GM19240 (cell line): ENCODE measurements at regions not wholly inside any gene's neighbourhood (a gene's known extent, or its start where the extent isn't known, plus 50 kb on each side); places are given as distances from the start of the nearest gene placed in this dataset.

Source experiments
- DNase-seq: peaks from one replicate; pipeline ENCODE4 v3.0.0; 2011; ENCODE audit warnings: low spot score; ENCODE audit not compliant: insufficient read length

DNA sequence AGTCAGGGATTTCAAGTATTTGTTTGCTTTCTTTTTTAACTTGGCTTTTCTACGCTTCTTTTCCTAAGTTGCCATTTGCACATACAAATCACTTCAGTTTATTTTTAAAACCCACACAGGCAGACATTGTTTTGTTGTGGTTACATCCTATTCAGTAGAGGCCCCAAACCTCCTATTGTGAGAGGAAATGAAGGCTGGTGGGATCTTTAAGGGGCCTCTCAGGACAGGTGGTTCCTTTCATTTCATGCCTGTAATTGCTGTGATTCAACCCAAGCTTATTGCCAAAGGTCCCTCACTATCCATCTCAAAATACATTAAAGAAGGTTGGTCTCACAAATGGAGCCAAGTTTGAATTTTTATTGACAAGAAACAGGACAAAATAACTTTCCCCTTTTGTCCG, 257.1 kb downstream of the ADAMTS20 start:
- no peak for DNase-seq

- DNase-seq: no peak
Measured at GRCh38 chr12:43294147-43294546, 257.9 kb downstream of the ADAMTS20 start.

DNA sequence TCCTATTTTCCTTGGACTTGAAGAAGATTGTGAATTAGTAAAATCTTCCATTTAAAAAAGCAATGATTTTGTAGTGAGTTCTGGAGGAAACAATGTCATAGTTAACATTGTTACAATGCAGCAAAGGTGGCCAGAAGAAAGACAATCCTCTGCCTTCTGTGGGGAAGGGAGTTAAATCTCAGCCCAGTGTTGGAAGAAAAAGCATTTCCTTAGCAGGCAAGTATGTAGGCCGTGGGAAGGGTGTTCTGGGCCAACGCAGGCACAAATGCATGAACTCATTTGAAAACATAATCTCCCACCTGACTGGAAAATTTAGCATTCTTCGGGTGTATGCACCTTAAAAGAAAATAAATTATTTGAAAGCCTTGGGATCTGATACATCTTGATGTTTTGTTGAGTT, 258.6 kb downstream of the ADAMTS20 start:
- no peak for DNase-seq

DNA sequence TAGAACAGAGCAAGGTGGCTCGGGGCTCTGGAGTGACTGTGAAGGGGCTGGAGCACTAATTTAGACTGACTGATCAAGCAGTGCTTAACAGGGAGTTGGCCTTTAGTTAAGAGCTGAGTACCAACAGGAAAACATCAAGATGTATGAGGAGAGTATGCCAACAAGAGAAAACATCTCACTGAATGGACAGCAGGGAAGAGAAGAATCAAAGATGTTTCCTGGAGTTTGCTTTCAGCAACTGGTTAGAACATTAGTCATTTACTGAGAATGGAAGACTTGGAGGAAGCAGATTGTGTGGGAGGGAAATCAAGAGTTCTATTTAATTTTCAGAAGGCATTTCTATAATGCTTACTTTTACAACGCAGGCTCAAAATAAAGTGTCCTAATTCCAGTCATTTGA, 259.3 kb downstream of the ADAMTS20 start:
- DNase-seq: no peak

- no peak for DNase-seq
Measured at GRCh38 chr12:43291516-43291915, 260.5 kb downstream of the ADAMTS20 start.

GRCh38 chr12:43290836-43291235, 261.2 kb downstream of the ADAMTS20 start:
- no peak for DNase-seq

DNA sequence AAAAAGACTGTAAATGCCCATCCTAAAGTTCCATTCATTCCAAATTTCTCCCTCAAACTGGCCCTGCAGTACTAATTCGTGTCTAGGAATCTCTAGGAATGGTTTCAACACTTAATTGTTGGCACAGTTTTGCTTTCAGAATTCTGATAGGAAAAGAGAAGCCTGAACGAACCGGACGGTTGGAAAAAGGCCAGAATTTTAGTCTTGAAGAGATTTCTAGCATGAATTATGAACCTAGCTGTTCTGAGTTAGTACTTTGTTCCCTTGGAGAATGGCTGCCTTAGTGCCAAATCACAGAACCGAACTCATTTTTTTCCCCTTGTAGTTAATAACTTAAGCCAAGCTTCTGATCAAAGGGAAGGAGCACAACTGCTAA, 262.6 kb downstream of the ADAMTS20 start:
- DNase-seq: no peak

GRCh38 chr12:43288671-43289425, 263.2 kb downstream of the ADAMTS20 start:
- no peak for DNase-seq

GRCh38 chr12:43287706-43288383, 264.2 kb downstream of the ADAMTS20 start:
- DNase-seq: no peak

DNA sequence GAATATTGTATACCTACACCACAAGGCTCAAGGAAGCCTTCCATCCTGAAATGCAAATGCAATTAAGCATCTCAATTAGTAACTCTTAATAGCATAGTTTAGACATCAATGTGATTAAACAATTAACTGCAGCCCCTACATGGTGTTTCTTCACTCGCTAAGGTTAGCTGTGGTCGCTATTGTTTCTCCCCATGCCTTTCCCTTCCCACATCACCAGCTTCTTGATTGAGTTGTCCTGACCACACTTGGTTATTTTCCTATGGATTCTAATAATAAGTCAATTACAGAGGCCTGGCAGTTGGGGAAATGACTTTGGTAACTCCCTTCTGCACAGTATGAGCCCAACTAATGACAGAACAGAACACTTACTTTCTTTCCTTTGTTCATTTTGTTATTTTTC, 265.0 kb downstream of the ADAMTS20 start:
- DNase-seq: no peak

GRCh38 chr12:43285159-43285598, 266.8 kb downstream of the ADAMTS20 start:
- no peak for DNase-seq

DNA sequence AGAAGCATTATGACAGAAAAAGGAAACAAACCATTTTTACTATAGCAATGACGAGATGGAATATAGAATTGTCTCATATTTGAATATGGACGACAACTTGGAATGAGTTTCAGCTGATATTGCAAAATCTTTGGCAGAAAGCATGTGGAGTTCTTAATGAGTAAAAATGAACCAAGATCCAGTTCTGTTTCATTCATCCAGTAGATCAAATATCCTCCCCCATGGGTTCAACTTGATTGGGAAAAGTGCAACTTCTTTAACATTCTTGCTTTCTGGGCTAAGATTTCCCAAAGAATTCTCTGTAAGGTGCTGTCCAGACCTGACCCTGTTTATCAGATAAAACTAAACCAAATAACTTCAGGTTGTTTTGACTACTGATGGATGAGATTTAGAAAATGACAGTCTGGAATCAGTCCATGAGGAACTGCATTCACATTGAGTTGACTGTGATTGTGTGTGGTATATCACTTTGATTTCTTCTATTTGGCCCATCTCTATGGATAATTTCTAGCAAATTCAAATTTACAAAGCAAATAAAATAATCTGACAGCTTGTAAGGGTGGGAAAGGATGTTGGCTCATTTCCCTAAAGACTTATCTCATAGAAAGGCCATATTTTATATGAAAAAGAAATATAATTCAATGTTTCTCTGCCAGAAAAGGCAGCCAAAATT, 267.4 kb downstream of the ADAMTS20 start:
- DNase-seq: no peak

GRCh38 chr12:43283206-43283605, 268.8 kb downstream of the ADAMTS20 start:
- no peak for DNase-seq

DNA sequence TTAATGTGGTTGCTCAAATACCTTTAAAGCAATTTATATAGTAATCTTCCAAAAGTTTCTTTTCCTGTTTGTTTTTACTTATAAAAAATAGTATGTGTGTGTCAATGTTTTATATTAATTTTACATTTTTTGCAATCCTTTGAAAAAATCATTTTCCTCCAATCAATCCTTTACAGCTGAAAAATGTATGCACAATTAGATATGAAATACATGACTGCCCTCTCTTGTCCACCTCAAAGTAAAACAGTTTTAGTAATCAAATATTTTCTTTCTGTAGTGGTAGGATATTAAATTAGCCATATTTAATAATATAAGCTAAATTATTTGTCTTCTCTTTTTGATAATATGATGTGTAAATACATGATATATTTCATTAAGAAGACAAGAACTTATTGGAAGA, 269.9 kb downstream of the ADAMTS20 start:
- DNase-seq: no peak

DNA sequence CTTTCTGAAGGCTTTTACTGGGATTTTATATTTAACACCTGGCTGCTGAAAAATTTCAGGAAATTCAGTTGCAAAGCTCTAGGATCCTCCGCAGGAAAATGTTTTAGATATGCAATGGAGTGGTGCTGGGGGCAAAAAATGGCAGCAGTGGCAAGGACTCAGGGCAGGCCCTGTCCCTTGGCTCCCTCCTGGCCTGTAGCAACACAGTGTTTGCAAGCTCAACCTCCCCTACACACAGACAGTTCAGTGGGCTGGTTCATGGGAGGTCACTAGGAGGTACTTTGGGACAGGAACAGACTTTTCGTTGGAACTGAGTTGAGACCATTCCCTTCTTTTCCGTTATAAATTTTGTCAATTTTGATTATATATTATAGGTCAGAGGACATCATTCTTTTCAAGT, 270.4 kb downstream of the ADAMTS20 start:
- DNase-seq: no peak

DNA sequence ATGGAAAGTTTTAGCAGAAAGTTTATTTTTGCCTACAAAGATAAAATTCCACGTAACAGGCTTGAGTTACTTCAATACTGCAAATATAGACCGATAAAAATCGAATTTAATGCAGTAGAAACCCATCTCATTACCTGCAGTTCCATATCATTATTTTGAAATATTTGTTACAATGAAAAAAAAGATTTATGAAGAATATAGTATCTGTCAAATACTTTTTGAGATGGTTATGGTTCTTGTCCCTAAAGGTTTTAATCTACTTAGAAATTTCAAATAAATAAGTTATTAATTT, 273.5 kb downstream of the ADAMTS20 start:
- no peak for DNase-seq

GRCh38 chr12:43277651-43278540, 274.1 kb downstream of the ADAMTS20 start:
- DNase-seq: no peak

DNA sequence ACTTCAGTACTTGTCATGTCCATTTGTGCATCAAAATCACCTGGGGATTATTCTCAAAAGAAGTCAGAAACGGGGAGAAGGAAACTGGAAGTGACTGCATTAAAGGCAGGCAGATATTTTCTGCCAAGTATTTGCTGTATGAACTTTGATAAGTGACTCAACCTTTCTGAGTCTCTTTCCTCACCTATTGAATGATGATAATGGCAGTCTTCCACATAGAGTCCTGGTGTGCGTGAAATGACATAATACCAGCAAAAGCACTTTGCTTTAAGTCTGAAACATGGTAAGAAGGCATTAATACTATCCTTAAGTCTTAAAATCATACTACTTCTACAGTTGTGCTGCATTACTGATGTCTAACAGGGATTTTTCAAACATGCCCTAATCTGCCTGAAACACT, 278.5 kb downstream of the ADAMTS20 start:
- no peak for DNase-seq

GRCh38 chr12:43271659-43272058, 280.3 kb downstream of the ADAMTS20 start:
- no peak for DNase-seq

- no peak for DNase-seq
Measured at GRCh38 chr12:43267818-43268217, 284.2 kb downstream of the ADAMTS20 start.

DNA sequence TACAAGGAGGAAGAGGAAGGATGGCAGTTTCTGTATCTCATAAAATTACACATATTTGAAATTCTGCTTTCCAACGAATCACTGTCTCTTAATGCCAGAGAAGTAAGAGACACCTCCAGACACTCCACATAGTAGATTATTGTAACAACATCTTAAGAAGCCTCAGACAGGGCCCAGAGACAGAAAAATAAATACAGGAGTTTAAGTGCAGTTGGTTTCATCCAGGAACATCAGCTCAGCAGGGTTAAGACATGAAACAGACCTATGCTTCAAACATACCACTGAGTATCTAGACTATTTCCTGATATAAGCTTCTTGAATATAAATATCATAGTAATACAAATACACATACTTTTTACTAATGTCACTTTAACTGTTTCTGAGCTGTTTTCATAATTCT, 290.3 kb downstream of the ADAMTS20 start:
- no peak for DNase-seq
